Stimulated activated CD4-positive, alpha-beta T cell treated with anti-CD3 and anti-CD28 coated beads, Interleukin-12 subunit alpha, Interleukin-12 subunit beta, amount 100 ng/mL, for 24 hours (primary cell): ENCODE measurements at regions not wholly inside any gene's neighbourhood (a gene's known extent, or its start where the extent isn't known, plus 50 kb on each side); places are given as distances from the start of the nearest gene placed in this dataset.

ENCODE experiments used
- DNase-seq, 2 experiments: peaks; one replicate each; pipeline ENCODE4 v3.0.0-alpha.2; 2020; ENCODE audit warnings: low read depth in 2 of 2

GRCh38 chr2:236717120-236717519 lies 147.5 kb downstream of the ACKR3 start:
- DNase-seq: no peak

GRCh38 chr2:236717729-236718128 lies 148.1 kb downstream of the ACKR3 start:
- no peak for DNase-seq

- no peak for DNase-seq
These were observed 148.8 kb downstream of the ACKR3 start for GRCh38 chr2:236718207-236718992.

GRCh38 chr2:236719192-236719635 lies 149.6 kb downstream of the ACKR3 start:
- DNase-seq: no peak

GRCh38 chr2:236720974-236721540 lies 151.4 kb downstream of the ACKR3 start:
- DNase-seq: no peak

- DNase-seq: no peak
These were observed 154.6 kb downstream of the ACKR3 start for GRCh38 chr2:236724200-236724599.

- DNase-seq: no peak
These were observed 157.3 kb downstream of the ACKR3 start for GRCh38 chr2:236726701-236727450.

- no peak for DNase-seq
These were observed 159.5 kb downstream of the ACKR3 start for GRCh38 chr2:236728916-236729670.

- DNase-seq: no peak
These were observed 160.8 kb downstream of the ACKR3 start for GRCh38 chr2:236730393-236730792.

- DNase-seq: no peak
These were observed 162.3 kb downstream of the ACKR3 start for GRCh38 chr2:236731767-236732580.

GRCh38 chr2:236733156-236733555 lies 163.5 kb downstream of the ACKR3 start:
- DNase-seq: no peak

GRCh38 chr2:236735825-236736238 lies 166.2 kb downstream of the ACKR3 start:
- no peak for DNase-seq

- DNase-seq: no peak
These were observed 168.4 kb downstream of the ACKR3 start for GRCh38 chr2:236738030-236738429.

GRCh38 chr2:236738896-236739295 lies 169.3 kb downstream of the ACKR3 start:
- no peak for DNase-seq

- no peak for DNase-seq
These were observed 170.0 kb downstream of the ACKR3 start for GRCh38 chr2:236739663-236740062.

- DNase-seq: no peak
These were observed 170.9 kb downstream of the ACKR3 start for GRCh38 chr2:236740506-236740905.

GRCh38 chr2:236743039-236743920 lies 173.7 kb downstream of the ACKR3 start:
- DNase-seq: no peak

GRCh38 chr2:236743921-236744280 lies 174.3 kb downstream of the ACKR3 start:
- DNase-seq: no peak

GRCh38 chr2:236744281-236744705 lies 174.7 kb downstream of the ACKR3 start:
- DNase-seq: no peak

- DNase-seq: no peak
These were observed 175.1 kb downstream of the ACKR3 start for GRCh38 chr2:236744716-236745115.
